Neutrophil (primary cell): ENCODE measurements at regions not wholly inside any gene's neighbourhood (a gene's known extent, or its start where the extent isn't known, plus 50 kb on each side); places are given as distances from the start of the nearest gene placed in this dataset.

Experiments used
- H3K27ac ChIP-seq: fragments of 200-600 bp; sonication (generic); 2 replicates; pipeline ENCODE4 v1.5.1; 2016; ENCODE audit warnings: mild to moderate bottlenecking, moderate library complexity
- H3K27me3 ChIP-seq: fragments of 200-600 bp; sonication (generic); 2 replicates; pipeline ENCODE4 v1.6.0; 2016; ENCODE audit warnings: mild to moderate bottlenecking
- H3K36me3 ChIP-seq: fragments of 200-600 bp; sonication (generic); 2 replicates; pipeline ENCODE4 v1.5.1; 2017
- H3K4me1 ChIP-seq, 2 experiments: fragments of 200-600 bp in 1 of 2; sonication (generic) in 1 of 2; 1 replicate in 1 of 2; 2 replicates in 1 of 2; pipeline versions ENCODE4 v1.5.1 to v1.6.1; 2013 to 2016; ENCODE audit warnings: low read depth in 1 of 2, low read length in 1 of 2, mild to moderate bottlenecking in 1 of 2, moderate library complexity in 1 of 2; ENCODE audit not compliant: control insufficient read depth in 1 of 2, insufficient read depth in 1 of 2
- H3K4me3 ChIP-seq, 2 experiments: fragments of 200-600 bp in 1 of 2; sonication (generic) in 1 of 2; 1 replicate in 1 of 2; 2 replicates in 1 of 2; pipeline ENCODE4 v1.5.1; 2013 to 2016; ENCODE audit warnings: low read depth in 1 of 2, low read length in 1 of 2, mild to moderate bottlenecking in 1 of 2, moderate library complexity in 1 of 2
- H3K9me3 ChIP-seq: fragments of 200-600 bp; sonication (generic); 2 replicates; pipeline ENCODE4 v1.5.1; 2016
- CTCF ChIP-seq: fragments of 200-600 bp; sonication (generic); IDR thresholded peaks from 2 replicates; pipeline ENCODE4 v1.5.1; 2016; ENCODE audit warnings: antibody characterized with exemption

GRCh38 chr3:3237979-3238378, 58.5 kb upstream of the CRBN start:
- Histone ChIP-seq H3K27ac (no peak overlapping the region), H3K27me3 (no peaks in the 10 kb centered on the region), H3K4me3 (no peak overlapping the region), H3K9me3 (no peaks in the 10 kb centered on the region), H3K4me1 (no peaks in the 10 kb centered on the region), H3K36me3 (no peaks in the 10 kb centered on the region)
- no peak for TF ChIP-seq CTCF

GRCh38 chr3:3232251-3232650, 52.8 kb upstream of the CRBN start:
- TF ChIP-seq CTCF = no peak
- H3K36me3 ChIP-seq = no peaks in the 10 kb centered on the region
- H3K27ac ChIP-seq = no peak overlapping the region
- no peaks in the 10 kb centered on the region for H3K4me1 ChIP-seq
- H3K9me3 ChIP-seq = no peaks in the 10 kb centered on the region
- H3K4me3 ChIP-seq = no peak overlapping the region
- H3K27me3 ChIP-seq = no peaks in the 10 kb centered on the region
